ENCODE measurements at regions not wholly inside any gene's neighbourhood (a gene's known extent, or its start where the extent isn't known, plus 50 kb on each side); places are given as distances from the start of the nearest gene placed in this dataset.

DNA sequence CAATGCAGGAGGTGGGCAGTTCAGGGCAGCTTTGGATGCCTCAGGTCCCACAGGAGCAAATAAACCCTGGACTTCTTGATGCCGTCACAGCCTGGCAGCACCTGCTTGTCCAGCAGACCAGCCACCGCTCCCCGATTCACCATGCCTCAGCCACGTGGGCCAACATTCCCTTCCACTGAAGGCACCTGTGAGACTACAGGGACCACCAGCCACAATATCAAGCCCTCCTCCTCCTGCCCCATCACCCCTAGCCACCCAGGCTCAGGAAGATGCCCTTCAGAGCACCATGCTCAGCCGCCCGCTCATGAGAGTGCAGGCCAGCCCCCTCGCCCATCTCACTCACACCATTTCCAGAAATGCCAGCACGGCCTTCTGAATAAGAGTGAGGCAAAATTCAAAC is 234.7 kb downstream of the SYK start:
- CTCF ChIA-PET = interaction anchor here (2.3 to 5.0 kb wide), 2 partner anchors 9 to 390 kb away, joined by 14 to 19 read pairs; no protein-coding TSS in a partner anchor
- TF ChIP-seq CTCF (IDR thresholded peaks at IDR 0.05; ENCODE audit: control extremely low read depth, extremely low read depth, low read depth, missing control alignments) = no peak
- POLR2A ChIA-PET = no interaction called here
- DNase-seq (ENCODE audit: extremely low spot score) = no peak

GRCh38 chr9:91036826-91037510 is 235.3 kb downstream of the SYK start:
- peak; percentile 47 for TF ChIP-seq CTCF (IDR thresholded peaks at IDR 0.05; ENCODE audit: control extremely low read depth, extremely low read depth, low read depth, missing control alignments)
- CTCF ChIA-PET = interaction anchor here (1.1 to 2.3 kb wide), 2 partner anchors 389 to 396 kb away, joined by 5 to 14 read pairs; no protein-coding TSS in a partner anchor
- DNase-seq (ENCODE audit: extremely low spot score) = peak; percentile 57
- POLR2A ChIA-PET = no interaction called here

DNA sequence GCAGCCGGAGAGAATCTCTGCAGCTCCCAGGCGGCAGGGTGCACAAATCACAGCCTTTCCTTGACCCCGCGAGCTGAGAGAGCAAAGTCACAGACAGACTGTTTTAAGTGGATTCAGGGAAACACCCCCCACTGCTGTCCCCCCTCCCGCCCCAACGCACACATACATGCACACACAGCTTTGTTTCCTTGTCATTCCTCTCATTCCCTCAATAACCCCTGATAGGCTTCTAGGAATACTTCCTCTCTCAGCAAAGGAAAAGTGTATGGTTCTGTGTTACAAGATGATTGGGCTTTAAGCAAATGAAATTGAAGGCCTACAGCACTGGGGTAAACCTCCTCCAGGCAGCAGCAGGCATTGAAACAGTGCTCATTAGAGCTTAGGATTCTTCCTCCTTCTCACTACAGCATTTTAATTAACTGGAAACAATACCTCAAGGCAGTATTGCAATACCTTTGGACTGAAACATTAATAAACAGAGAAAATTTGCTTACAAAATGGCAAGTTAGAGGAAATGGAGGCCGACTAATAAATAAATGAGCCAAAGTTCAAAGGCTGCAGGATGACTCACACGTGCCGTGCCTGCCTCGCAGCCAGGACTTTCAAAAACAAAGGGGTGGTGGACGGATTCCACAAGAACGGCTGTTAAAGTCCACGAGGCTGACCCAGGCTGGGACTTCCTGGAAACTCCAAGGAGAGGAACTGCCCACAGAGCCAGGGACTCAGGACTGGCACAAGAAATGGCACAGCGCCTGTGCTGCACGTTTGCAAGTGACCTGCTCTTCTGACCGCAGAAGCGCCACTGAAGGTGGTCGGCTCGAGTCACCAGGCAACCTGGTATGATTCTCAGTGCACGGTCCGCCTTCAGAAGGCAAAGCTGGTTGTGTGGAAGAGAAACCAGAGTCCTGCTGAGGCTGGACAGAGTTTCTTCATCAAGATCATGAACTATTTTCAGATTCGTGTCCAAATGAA is 236.2 kb downstream of the SYK start:
- ChIA-PET CTCF (interaction anchor here (1.1 to 2.3 kb wide), 2 partner anchors 388 to 395 kb away, joined by 5 to 14 read pairs; no protein-coding TSS in a partner anchor), POLR2A (no interaction called here)
- no peak for DNase-seq (ENCODE audit: extremely low spot score)
- TF ChIP-seq CTCF (IDR thresholded peaks at IDR 0.05; ENCODE audit: control extremely low read depth, extremely low read depth, low read depth, missing control alignments) = no peak

DNA sequence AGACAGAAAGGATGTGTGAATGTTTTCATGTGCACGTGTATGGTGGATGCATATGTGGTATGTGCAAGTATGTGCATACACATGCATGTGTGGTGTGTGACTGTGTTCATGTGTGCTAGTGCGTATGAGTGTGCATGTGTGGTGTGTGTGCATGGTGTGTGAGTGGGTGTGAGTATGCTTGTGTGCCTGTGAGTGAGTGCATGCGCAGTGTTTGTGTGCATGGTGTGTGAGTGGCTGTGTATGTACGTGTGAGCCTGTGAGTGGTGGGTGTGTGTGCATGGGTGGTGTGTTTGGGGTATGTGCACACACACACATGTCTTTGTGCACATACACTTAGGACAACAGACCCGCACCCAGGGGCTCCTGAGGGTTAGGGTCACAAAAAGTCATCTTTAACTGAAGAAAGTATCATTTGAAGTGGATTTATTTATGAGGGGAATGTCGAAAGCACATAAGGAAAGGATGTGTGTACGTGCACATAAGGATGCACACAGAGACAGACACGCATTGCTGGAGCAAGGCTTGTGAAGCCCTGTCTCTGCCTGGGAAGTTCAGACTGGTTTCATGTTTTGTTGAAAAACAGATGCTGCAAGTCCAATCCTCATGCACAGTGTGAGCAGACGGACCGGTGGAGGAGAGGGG is 237.0 kb downstream of the SYK start:
- ChIA-PET POLR2A (no interaction called here), CTCF (no interaction called here)
- TF ChIP-seq CTCF (IDR thresholded peaks at IDR 0.05; ENCODE audit: control extremely low read depth, extremely low read depth, low read depth, missing control alignments) = no peak
- DNase-seq (ENCODE audit: extremely low spot score) = no peak

- DNase-seq (ENCODE audit: extremely low spot score) = no peak
- no peak for TF ChIP-seq CTCF (IDR thresholded peaks at IDR 0.05; ENCODE audit: control extremely low read depth, extremely low read depth, low read depth, missing control alignments)
- ChIA-PET CTCF (no interaction called here), POLR2A (no interaction called here)
Measured at GRCh38 chr9:91039125-91039834, 237.7 kb downstream of the SYK start.

- POLR2A ChIA-PET = no interaction called here
- CTCF ChIA-PET = no interaction called here
Measured at GRCh38 chr9:91039835-91040140, 238.2 kb downstream of the SYK start.

More at GRCh38 chr9:91039835-91040140, 238.2 kb downstream of the SYK start:
- no peak for TF ChIP-seq CTCF (IDR thresholded peaks at IDR 0.05; ENCODE audit: control extremely low read depth, extremely low read depth, low read depth, missing control alignments)
- no peak for DNase-seq (ENCODE audit: extremely low spot score)

Data from GM10248 (cell line).